Prostate gland (tissue), 2 donors: ENCODE measurements at regions not wholly inside any gene's neighbourhood (a gene's known extent, or its start where the extent isn't known, plus 50 kb on each side); places are given as distances from the start of the nearest gene placed in this dataset.

Experiments
- DNase-seq: peaks from one replicate; pipeline ENCODE4 v3.0.0-alpha.2; 2019; ENCODE audit warnings: low spot score
- H3K27ac ChIP-seq, 2 donors: fragments of 200-600 bp; sonication (generic); 2 replicates each; pipeline ENCODE4 v1.5.1; 2017 to 2019
- H3K27me3 ChIP-seq: fragments of 200-600 bp; sonication (generic); replicated peaks from 2 replicates; pipeline ENCODE4 v1.5.1; 2019; ENCODE audit not compliant: insufficient read depth
- H3K36me3 ChIP-seq, 2 donors: fragments of 200-600 bp; sonication (generic); 1 replicate in 1 of 2; 2 replicates in 1 of 2; pipeline versions ENCODE4 v1.5.1 to v1.8.1; 2017 to 2019
- H3K4me1 ChIP-seq: fragments of 200-600 bp; sonication (generic); replicated peaks from 2 replicates; pipeline ENCODE4 v1.5.1; 2019
- H3K4me3 ChIP-seq, 2 donors: fragments of 200-600 bp; sonication (generic); 2 replicates each; pipeline ENCODE4 v1.5.1; 2017 to 2019
- H3K9me3 ChIP-seq: fragments of 200-600 bp; sonication (generic); 2 replicates; pipeline ENCODE4 v1.5.1; 2017
- POLR2A ChIP-seq: fragments of 450-650 bp; IDR thresholded peaks from one replicate; pipeline ENCODE4 v1.6.1; 2016; ENCODE audit warnings: antibody characterized with exemption, mild to moderate bottlenecking
- POLR2AphosphoS5 ChIP-seq: sonication (generic); formaldehyde crosslinking; IDR thresholded peaks from one replicate; pipeline ENCODE4 v1.6.1; 2017; ENCODE audit warnings: antibody characterized with exemption
- WGBS: methylation state at CpG from one replicate; pipeline ENCODE4 v1.1.5; 2018; 5-methylcytosine and 5-hydroxymethylcytosine counted together
- intact Hi-C: fragments of 100-400 bp; cut with DNase I; formaldehyde crosslinking; loops from one replicate; pipeline ENCODE4 v1.14.2; 2022
- TF ChIP-seq, protein P1 (sequence below), 4 experiments: fragments of 200-600 bp in 2 of 4; fragments of 450-650 bp in 2 of 4; sonication (generic) in 2 of 4; IDR thresholded peaks; 1 replicate in 3 of 4; 2 replicates in 1 of 4; pipeline ENCODE4 v1.5.1; 2016 to 2019; ENCODE audit warnings: antibody characterized with exemption in 4 of 4, mild to moderate bottlenecking in 2 of 4, moderate library complexity in 2 of 4

DNA sequence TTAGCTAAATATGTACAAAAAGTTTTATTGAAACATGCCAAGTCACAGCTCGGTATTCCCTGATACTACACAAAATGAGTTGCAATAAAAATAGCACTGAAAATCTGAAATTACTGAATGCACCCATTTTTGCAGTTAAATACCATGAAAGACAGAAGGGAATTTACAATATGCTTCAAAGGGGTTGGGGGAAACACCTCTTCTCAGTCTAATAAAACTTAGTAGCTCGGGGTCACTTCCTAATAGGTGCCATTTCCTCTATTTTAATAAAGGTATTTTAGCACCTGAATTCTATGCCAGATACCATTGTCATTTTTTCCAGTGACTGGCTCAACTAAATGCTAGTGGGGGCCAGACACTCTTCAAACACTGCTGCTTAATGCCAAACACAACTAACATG, 204.1 kb upstream of the MEF2C start:
- TF ChIP-seq POLR2AphosphoS5 (no peak), POLR2A (no peak)
- TF ChIP-seq, protein P1, sequence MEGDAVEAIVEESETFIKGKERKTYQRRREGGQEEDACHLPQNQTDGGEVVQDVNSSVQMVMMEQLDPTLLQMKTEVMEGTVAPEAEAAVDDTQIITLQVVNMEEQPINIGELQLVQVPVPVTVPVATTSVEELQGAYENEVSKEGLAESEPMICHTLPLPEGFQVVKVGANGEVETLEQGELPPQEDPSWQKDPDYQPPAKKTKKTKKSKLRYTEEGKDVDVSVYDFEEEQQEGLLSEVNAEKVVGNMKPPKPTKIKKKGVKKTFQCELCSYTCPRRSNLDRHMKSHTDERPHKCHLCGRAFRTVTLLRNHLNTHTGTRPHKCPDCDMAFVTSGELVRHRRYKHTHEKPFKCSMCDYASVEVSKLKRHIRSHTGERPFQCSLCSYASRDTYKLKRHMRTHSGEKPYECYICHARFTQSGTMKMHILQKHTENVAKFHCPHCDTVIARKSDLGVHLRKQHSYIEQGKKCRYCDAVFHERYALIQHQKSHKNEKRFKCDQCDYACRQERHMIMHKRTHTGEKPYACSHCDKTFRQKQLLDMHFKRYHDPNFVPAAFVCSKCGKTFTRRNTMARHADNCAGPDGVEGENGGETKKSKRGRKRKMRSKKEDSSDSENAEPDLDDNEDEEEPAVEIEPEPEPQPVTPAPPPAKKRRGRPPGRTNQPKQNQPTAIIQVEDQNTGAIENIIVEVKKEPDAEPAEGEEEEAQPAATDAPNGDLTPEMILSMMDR (IDR thresholded peaks at IDR 0.05), result no peak
- no peaks in the 10 kb centered on the region for H3K36me3 ChIP-seq

DNA sequence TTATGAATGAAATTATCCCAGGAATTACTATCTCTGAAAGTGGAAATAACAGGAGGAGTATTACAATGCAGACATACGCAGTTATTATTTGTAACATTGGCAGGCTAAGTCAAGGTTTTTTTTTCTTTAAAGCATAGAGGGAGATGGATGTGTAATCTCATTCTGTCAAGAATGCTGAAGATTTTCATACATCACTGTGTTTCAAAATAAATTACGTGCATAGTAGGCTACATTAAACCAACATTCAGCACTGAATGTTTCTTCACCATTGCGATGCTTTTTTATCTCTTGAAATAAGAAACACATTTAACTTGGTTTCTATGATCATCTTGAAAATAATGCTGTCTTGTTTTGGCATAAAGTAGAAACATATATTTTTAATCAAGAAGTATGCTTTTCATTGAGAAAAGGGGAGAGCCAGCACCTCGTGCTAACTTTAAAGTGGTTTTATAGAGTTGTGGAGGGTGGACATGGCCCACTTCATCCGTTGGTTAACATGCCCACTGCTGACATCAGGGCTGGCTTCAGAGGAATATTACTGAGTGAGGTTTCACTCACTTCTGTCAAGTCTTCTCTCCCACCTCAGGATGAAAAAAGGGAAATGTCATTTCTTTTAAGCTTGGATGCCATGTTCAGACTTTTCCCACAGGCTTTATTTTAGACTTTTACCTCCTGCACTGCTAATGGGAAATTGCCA, 203.6 kb upstream of the MEF2C start:
- H3K9me3 ChIP-seq, result no peaks in the 10 kb centered on the region
- no peak overlapping the region for H3K27ac ChIP-seq
- no peak overlapping the region for H3K4me3 ChIP-seq
- no peaks in the 10 kb centered on the region for H3K27me3 ChIP-seq
- DNase-seq, result no peak
- intact Hi-C loops, result no loop called here
- H3K4me1 ChIP-seq, result no peaks in the 10 kb centered on the region
- 89% methylated on average over 5 of the region's 5 CpGs for WGBS
- TF ChIP-seq POLR2AphosphoS5, result no peak
- TF ChIP-seq, protein P1 (IDR thresholded peaks at IDR 0.05), result no peak
- no peak for TF ChIP-seq POLR2A
- no peaks in the 10 kb centered on the region for H3K36me3 ChIP-seq

More for the DNA sequence above, 204.1 kb upstream of the MEF2C start:
- H3K9me3 ChIP-seq, result no peaks in the 10 kb centered on the region
- no peaks in the 10 kb centered on the region for H3K4me1 ChIP-seq
- WGBS, result 56% methylated on average over 2 of the region's 2 CpGs
- DNase-seq, result no peak
- intact Hi-C loops, result no loop called here
- H3K4me3 ChIP-seq, result no peak overlapping the region
- no peak overlapping the region for H3K27ac ChIP-seq
- no peaks in the 10 kb centered on the region for H3K27me3 ChIP-seq

DNA sequence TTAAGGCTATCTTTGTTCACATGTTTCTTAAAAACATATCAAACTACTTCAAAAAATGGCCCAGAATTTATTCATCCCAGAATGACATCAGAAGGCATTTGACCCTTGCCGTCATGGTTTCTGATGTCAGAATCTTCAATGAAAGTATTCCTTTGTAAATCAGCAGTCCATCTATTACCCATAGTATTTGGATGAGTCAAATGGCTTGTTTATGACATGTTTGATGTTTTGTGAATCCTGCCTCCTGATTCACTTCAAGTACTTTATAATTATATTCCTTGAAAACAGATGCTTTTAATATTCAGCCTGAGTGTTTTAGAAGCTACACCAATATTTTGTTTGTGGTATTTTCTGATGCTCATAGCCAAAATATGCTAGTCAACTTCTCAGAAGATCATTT, 200.8 kb upstream of the MEF2C start:
- intact Hi-C loops, result no loop called here
- no peak for DNase-seq
- no peaks in the 10 kb centered on the region for H3K36me3 ChIP-seq
- H3K9me3 ChIP-seq, result no peaks in the 10 kb centered on the region
- H3K4me3 ChIP-seq, result no peak overlapping the region
- H3K27ac ChIP-seq, result no peak overlapping the region
- TF ChIP-seq POLR2AphosphoS5 (no peak), POLR2A (no peak)
- TF ChIP-seq, protein P1 (IDR thresholded peaks at IDR 0.05), result no peak
- WGBS, result 91% methylated on average over 1 of the region's 1 CpG
- no peaks in the 10 kb centered on the region for H3K27me3 ChIP-seq
- H3K4me1 ChIP-seq, result no peaks in the 10 kb centered on the region

DNA sequence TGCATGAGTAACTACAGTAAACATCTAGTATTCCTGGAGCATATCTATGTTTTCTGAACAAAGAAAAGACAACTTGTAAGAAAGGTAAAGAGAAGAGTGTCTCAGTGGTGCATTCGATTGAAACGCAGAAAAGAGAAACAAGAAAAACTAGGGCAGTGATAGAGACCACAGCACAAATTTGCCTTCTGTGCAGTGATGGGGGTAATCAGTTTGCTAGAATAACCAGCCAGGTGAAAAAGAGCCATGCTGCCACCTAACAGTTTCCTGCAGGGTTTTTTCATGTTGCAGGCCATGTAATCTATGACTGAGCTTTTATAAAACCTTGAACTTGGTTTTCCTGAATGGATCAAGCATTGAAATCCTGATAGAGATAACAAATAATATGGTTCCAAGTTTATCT, 198.4 kb upstream of the MEF2C start:
- Histone ChIP-seq H3K9me3 (no peaks in the 10 kb centered on the region), H3K27me3 (no peaks in the 10 kb centered on the region), H3K4me3 (no peak overlapping the region), H3K4me1 (no peaks in the 10 kb centered on the region), H3K36me3 (no peaks in the 10 kb centered on the region), H3K27ac (no peak overlapping the region)
- WGBS, result 73% methylated on average over 2 of the region's 2 CpGs
- TF ChIP-seq POLR2AphosphoS5 (no peak), POLR2A (no peak)
- TF ChIP-seq, protein P1 (IDR thresholded peaks at IDR 0.05), result no peak
- intact Hi-C loops, result no loop called here
- no peak for DNase-seq

DNA sequence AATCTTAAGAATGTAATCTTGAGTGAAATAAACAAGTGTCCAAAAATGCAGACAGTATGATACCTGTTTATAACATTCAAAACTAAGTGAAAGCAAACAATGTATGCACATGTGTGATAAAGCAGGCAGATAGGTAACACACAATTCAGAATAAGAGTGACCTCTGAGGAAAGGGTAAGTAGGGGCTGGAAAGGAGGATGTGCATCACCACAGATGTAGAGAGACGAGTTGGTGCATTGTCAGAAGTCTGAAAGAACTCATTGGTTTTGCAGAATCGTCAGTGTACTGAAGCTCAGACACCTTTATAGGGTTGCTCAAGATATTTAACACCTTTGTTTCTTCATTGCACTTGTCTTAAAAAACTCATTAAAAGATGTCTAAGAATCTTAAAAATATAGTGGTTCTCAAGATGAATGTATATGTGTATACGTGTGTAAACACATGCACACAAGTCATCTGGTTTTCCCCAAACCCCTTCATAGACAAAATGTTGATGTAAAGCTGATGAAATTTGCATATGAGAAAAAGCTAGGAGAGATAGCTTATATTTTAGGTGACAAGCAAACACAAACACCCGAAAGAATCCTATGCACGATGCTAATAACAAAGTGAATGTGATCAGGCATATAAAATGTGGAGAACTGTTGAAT, 197.6 kb upstream of the MEF2C start:
- intact Hi-C loops, result no loop called here
- Histone ChIP-seq H3K27ac (no peak overlapping the region), H3K4me1 (no peaks in the 10 kb centered on the region), H3K4me3 (no peak overlapping the region), H3K36me3 (no peaks in the 10 kb centered on the region), H3K27me3 (no peaks in the 10 kb centered on the region), H3K9me3 (no peaks in the 10 kb centered on the region)
- TF ChIP-seq POLR2A, result no peak
- DNase-seq, result no peak
- 79% methylated on average over 5 of the region's 5 CpGs for WGBS
